ENCODE measurements at regions not wholly inside any gene's neighbourhood (a gene's known extent, or its start where the extent isn't known, plus 50 kb on each side); places are given as distances from the start of the nearest gene placed in this dataset.
"Not testable (repeated sequence)": the region's sequence is repeated elsewhere in the genome, so short reads cannot be mapped to it uniquely, and the experiment has no call there.

GRCh38 chr10:121690152-121690848 lies 92.1 kb upstream of the FGFR2 start:
- Mint-ChIP-seq H3K9me3 (no peaks in the 10 kb centered on the region), H3K4me1 (ENCODE audit: low read depth) (no peaks in the 10 kb centered on the region), H3K36me3 (ENCODE audit: insufficient read depth) (no peaks in the 10 kb centered on the region), H3K27me3 (ENCODE audit: low read depth) (peaks cover 4% of the 10 kb centered on the region), H3K4me3 (no peak overlapping the region)
- DNase-seq (no peak), ATAC-seq (no peak)

- Mint-ChIP-seq H3K4me3 (no peak overlapping the region), H3K27me3 (ENCODE audit: low read depth) (peaks cover 3% of the 10 kb centered on the region), H3K9me3 (no peaks in the 10 kb centered on the region), H3K4me1 (ENCODE audit: low read depth) (no peaks in the 10 kb centered on the region), H3K36me3 (ENCODE audit: insufficient read depth) (no peaks in the 10 kb centered on the region)
- ATAC-seq, result no peak
- DNase-seq, result no peak
Observed at GRCh38 chr10:121687095-121687813, 89.0 kb upstream of the FGFR2 start.

- ATAC-seq, result no peak
- DNase-seq, result no peak
- Mint-ChIP-seq H3K4me3 (no peak overlapping the region), H3K36me3 (ENCODE audit: insufficient read depth) (no peaks in the 10 kb centered on the region), H3K9me3 (no peaks in the 10 kb centered on the region), H3K27me3 (ENCODE audit: low read depth) (peaks cover 4% of the 10 kb centered on the region), H3K4me1 (ENCODE audit: low read depth) (no peaks in the 10 kb centered on the region)
Observed at GRCh38 chr10:121684276-121684675, 86.0 kb upstream of the FGFR2 start.

DNA sequence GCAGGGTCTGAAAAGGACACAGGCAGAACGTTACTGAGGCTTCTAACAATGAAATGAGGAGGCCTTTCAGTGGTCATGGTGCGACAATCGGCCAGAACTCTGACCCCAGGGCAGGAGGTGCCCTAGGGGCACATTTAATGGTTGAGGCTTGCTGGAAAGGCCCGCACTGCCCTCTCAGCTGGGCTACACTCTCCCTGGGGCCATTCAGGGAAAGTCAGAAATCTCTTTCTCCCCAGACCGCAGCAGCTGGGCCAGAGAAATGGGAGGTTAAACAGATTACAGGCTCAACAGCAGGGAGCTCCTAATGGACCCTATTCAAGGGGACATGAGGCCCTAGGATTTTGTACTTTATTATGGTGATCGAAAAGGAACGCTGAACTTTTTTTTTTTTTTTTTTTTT lies 85.6 kb upstream of the FGFR2 start:
- ATAC-seq (no peak), DNase-seq (no peak)
- Mint-ChIP-seq H3K36me3 (ENCODE audit: insufficient read depth) (no peaks in the 10 kb centered on the region), H3K4me1 (ENCODE audit: low read depth) (no peaks in the 10 kb centered on the region), H3K9me3 (peaks cover under 1% of the 10 kb centered on the region), H3K27me3 (ENCODE audit: low read depth) (peaks cover 6% of the 10 kb centered on the region), H3K4me3 (no peak overlapping the region)

DNA sequence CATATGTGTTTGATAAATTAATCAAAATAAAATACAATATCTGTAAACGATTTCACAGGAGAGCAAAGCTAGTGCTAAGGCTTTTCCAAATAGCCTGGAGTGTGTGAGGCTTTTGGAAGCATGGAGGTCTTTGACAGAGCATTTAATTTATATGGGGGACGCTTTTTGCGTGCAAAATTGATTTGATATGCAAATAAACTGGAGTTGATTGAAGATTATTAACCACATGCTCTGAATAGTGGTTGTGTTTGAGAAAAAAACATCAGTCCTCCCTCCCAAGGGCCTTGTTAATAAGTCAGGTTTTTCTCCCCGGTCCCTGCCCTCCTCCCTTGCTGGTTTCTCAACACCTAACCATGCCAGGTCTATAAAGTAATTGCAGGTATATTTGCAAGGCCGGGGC lies 85.1 kb upstream of the FGFR2 start:
- ATAC-seq (no peak), DNase-seq (no peak)
- no peak overlapping the region for H3K4me3 Mint-ChIP-seq
- peaks cover 6% of the 10 kb centered on the region for H3K27me3 Mint-ChIP-seq (ENCODE audit: low read depth)
- peaks cover 5% of the 10 kb centered on the region for H3K9me3 Mint-ChIP-seq
- H3K4me1 Mint-ChIP-seq (ENCODE audit: low read depth), result no peaks in the 10 kb centered on the region
- no peaks in the 10 kb centered on the region for H3K36me3 Mint-ChIP-seq (ENCODE audit: insufficient read depth)

DNA sequence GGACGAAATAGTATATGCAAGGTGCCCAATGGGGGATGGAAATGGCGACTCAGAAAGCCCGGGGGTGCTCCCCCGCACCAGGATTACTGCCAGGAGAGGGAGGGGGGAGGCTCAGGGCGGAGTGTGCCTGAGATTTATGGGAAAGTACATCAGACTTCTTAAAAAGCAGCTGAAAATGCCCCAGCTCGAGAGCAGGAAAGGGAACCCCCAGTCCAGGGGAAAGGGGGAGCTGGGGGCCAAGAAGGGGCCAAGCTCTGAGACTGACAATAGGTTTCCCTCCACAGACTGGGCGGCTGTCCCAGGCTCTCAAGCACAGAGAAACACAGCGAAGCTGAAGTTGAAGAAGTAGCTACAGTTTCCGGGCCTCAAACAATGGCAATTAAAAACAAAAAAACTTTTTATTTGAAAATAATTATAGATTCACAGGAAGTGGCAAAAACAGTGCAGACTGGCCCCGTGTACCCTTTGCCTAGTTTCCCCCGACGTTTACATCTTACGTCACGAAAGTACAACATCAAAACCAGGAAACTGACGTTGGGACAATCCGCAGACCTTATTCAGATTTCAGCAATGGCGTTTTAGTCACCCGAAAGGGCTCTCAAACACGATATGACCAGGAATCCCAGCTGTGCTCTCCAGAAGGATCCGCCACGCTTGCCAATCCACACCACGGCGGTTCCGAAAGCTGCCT lies 83.9 kb upstream of the FGFR2 start:
- Mint-ChIP-seq H3K27me3 (ENCODE audit: low read depth) (peaks cover 8% of the 10 kb centered on the region), H3K36me3 (ENCODE audit: insufficient read depth) (no peaks in the 10 kb centered on the region), H3K4me3 (no peak overlapping the region), H3K9me3 (peaks cover 12% of the 10 kb centered on the region), H3K4me1 (ENCODE audit: low read depth) (no peaks in the 10 kb centered on the region)
- DNase-seq (no peak), ATAC-seq (no peak)

DNA sequence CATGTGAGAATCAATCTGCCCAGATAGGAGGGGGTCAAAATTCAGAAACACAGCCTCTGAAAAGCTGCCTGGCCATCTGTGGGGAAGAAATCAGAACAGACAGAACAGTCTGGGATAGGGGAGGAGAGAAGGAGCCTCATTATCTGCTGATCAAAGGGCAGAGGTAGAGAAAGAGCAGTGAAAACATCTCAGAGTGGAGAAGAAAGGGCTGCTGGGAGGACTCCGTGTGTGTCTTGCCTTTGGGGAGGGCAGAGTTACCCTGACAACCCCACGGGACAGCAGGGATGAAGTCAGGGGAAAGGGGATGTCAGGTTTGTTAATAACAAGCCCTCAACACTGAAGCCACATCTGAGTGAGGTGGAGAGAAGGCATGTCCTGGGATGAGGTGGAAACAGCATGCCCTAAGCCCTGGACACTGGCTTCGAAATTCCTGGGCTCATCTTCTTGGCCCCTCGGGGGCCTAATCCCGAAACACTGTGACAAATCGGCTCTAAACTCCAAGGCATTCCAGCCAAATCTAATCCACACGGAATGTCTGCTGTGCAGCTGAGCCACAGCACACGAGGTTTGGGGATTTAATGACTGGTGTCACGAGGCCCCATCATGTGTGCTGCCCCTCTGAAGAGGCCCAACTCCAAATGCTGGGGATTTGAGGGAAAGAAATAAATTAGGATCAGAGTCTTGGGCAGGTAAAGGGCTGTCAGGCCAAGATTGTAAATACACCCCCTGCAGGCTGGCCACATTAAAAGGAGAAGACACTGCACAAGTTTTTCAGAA lies 82.8 kb upstream of the FGFR2 start:
- ATAC-seq (no peak), DNase-seq (no peak)
- Mint-ChIP-seq H3K27me3 (ENCODE audit: low read depth) (peaks cover 8% of the 10 kb centered on the region), H3K9me3 (peaks cover 12% of the 10 kb centered on the region), H3K4me1 (ENCODE audit: low read depth) (no peaks in the 10 kb centered on the region), H3K36me3 (ENCODE audit: insufficient read depth) (no peaks in the 10 kb centered on the region), H3K4me3 (no peak overlapping the region)

DNA sequence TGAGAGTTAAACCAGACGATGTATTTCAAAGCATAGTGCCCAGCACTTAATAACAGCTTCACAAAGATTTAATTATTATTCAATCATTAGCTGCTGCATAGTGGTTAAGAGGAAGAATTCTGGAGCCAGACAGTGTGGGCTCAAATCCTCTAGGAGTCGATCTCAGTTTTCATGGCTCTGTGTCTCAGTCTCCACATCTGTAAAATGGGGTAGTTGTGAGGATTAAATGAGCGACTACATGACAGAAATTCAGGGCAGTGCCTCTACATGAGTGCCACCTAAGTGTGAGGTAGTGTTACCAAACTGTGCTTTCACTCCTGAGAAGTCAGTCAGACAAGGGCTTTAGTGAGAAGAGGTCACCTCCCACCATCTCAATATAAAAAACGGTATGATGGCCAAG lies 81.7 kb upstream of the FGFR2 start:
- H3K4me1 Mint-ChIP-seq (ENCODE audit: low read depth), result no peaks in the 10 kb centered on the region
- H3K9me3 Mint-ChIP-seq, result peaks cover 12% of the 10 kb centered on the region
- ATAC-seq (no peak), DNase-seq (no peak)
- H3K36me3 Mint-ChIP-seq (ENCODE audit: insufficient read depth), result no peaks in the 10 kb centered on the region
- H3K4me3 Mint-ChIP-seq, result no peak overlapping the region
- H3K27me3 Mint-ChIP-seq (ENCODE audit: low read depth), result peaks cover 7% of the 10 kb centered on the region

DNA sequence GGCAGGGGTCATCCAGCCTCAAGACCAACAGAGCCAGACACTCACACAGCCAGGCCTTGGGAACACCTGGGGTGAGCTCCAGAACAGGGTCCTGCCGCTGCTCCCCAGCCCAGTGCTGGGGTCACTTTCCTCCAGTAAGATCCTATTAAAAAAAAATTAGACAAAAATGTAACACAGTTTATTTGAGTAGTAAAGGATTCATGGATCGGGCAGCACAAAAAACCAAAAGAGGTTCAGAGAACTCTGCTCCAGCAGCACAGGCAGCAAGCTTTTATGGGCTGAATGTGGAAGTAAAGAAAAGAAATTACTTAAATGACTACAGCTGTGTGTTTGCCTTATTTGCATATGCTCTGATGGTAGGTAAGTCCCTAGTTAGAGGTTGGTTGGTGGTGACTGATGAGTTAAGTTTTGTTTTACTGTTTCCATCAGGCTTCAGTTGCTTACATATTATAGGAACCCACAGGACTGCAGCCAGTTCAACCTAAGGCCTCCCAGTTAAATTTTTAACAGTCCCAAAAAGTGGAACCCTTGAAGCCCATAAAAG lies 80.5 kb upstream of the FGFR2 start:
- Mint-ChIP-seq H3K9me3 (peaks cover 12% of the 10 kb centered on the region), H3K4me3 (no peak overlapping the region), H3K4me1 (ENCODE audit: low read depth) (no peaks in the 10 kb centered on the region), H3K36me3 (ENCODE audit: insufficient read depth) (no peaks in the 10 kb centered on the region), H3K27me3 (ENCODE audit: low read depth) (peaks cover 8% of the 10 kb centered on the region)
- ATAC-seq, result peak in 1 of 2 donors; percentile 27
- DNase-seq, result no peak

DNA sequence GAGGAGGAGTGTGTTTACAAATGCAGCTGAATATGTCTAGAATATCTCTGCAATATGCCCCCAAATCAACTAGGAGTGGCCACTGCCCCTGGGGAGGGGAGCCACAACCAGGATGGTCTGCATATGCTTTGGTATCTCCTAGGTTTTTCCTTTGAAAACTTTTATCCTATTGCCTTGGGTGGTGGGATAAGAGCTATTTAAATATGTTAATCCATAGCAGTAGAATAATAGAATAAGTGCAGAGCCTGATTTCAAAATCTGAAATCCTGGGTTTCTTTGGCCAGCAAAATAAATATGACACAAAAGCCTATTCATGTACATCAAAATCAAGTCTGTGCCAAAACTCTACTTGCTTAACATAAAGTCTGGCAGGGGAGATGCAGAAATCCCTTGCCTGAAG lies 79.6 kb upstream of the FGFR2 start:
- ATAC-seq (no peak), DNase-seq (no peak)
- no peak overlapping the region for H3K4me3 Mint-ChIP-seq
- H3K36me3 Mint-ChIP-seq (ENCODE audit: insufficient read depth), result no peaks in the 10 kb centered on the region
- H3K4me1 Mint-ChIP-seq (ENCODE audit: low read depth), result no peaks in the 10 kb centered on the region
- peaks cover 12% of the 10 kb centered on the region for H3K9me3 Mint-ChIP-seq
- H3K27me3 Mint-ChIP-seq (ENCODE audit: low read depth), result peaks cover 8% of the 10 kb centered on the region

- DNase-seq, result no peak
- Mint-ChIP-seq H3K4me3 (no peak overlapping the region), H3K27me3 (ENCODE audit: low read depth) (peaks cover 16% of the 10 kb centered on the region), H3K36me3 (ENCODE audit: insufficient read depth) (no peaks in the 10 kb centered on the region), H3K9me3 (peaks cover 12% of the 10 kb centered on the region), H3K4me1 (ENCODE audit: low read depth) (no peaks in the 10 kb centered on the region)
- ATAC-seq, result no peak
Observed at GRCh38 chr10:121675344-121675743, 77.1 kb upstream of the FGFR2 start.

- Mint-ChIP-seq H3K27me3 (ENCODE audit: low read depth) (peaks cover 19% of the 10 kb centered on the region), H3K4me1 (ENCODE audit: low read depth) (no peaks in the 10 kb centered on the region), H3K9me3 (peaks cover 12% of the 10 kb centered on the region), H3K4me3 (no peak overlapping the region), H3K36me3 (ENCODE audit: insufficient read depth) (no peaks in the 10 kb centered on the region)
- no peak for ATAC-seq
- no peak for DNase-seq
Observed at GRCh38 chr10:121674885-121675284, 76.6 kb upstream of the FGFR2 start.

DNA sequence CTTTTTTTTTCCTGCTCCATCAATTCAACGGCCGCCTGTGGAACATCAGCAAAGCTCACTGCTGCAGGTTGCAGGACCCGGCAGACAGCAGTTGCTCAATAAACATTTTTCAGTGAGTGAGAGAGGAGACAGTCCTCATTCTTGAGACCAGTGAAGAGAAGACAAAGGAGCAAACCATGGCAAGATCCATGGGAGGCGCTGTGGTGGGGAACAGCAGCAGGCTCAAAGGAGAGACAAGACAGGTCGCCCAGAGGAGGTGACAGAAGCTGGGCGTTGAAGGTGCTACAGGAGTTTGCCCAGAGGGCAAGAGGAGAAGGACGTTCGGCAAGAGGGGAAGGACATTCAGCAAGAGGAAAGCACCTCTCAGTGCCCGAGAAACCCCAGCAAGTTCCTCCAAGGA lies 74.5 kb upstream of the FGFR2 start:
- Mint-ChIP-seq H3K4me1 (ENCODE audit: low read depth) (no peaks in the 10 kb centered on the region), H3K9me3 (peaks cover under 1% of the 10 kb centered on the region), H3K27me3 (ENCODE audit: low read depth) (peaks cover 20% of the 10 kb centered on the region), H3K4me3 (no peak overlapping the region), H3K36me3 (ENCODE audit: insufficient read depth) (no peaks in the 10 kb centered on the region)
- no peak for DNase-seq
- no peak for ATAC-seq

DNA sequence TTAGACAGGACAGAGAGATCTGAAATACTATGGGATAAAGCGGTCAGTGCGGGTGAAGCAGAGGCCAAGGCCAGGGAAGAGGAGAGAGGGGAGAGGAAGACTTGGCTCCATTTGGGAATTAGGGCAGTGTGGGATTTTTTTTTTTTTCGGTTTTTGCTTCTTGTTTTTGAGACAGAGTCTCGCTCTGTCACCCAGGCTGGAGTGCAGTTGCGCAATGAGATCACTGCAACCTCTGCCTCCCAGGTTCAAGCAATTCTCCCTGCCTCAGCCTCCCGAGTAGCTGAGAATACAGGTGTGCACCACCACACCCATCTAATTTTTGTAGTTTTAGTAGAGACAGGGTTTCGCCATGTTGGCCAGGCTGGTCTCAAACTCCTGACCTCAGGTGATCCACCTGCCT lies 71.6 kb upstream of the FGFR2 start:
- ATAC-seq; H3K4me3 Mint-ChIP-seq; H3K4me1 Mint-ChIP-seq (ENCODE audit: low read depth); H3K9me3 Mint-ChIP-seq; DNase-seq; H3K36me3 Mint-ChIP-seq (ENCODE audit: insufficient read depth): not testable (repeated sequence)
- H3K27me3 Mint-ChIP-seq (ENCODE audit: low read depth), result peaks cover 16% of the 10 kb centered on the region

Data from activated T-cell treated with anti-CD3 and anti-CD28 coated beads, Interleukin-2, amount 50 U/mL, for 4 hours (primary cell).